GM23338 (cell line): ENCODE measurements at regions not wholly inside any gene's neighbourhood (a gene's known extent, or its start where the extent isn't known, plus 50 kb on each side); places are given as distances from the start of the nearest gene placed in this dataset.

Experiments used
- ATAC-seq: fragments of 200-7000 bp; cut with Tn5 transposase; 3 replicates; pipeline ENCODE4 v1.9.1; 2020
- DNase-seq: peaks from one replicate; pipeline ENCODE4 v3.0.0-alpha.2; 2015; ENCODE audit warnings: low spot score
- H2AFZ ChIP-seq: fragments of 200-600 bp; sonication (generic); 2 replicates; pipeline ENCODE4 v1.8.0; 2016; ENCODE audit warnings: antibody characterized with exemption, mild to moderate bottlenecking, moderate library complexity
- H3F3A ChIP-seq: fragments of 200-600 bp; sonication (generic); replicated peaks from 2 replicates; pipeline ENCODE4 v1.8.0; 2017; ENCODE audit warnings: antibody characterized with exemption, mixed run types, low read depth
- H3K27ac ChIP-seq: fragments of 200-600 bp; sonication (generic); 2 replicates; pipeline ENCODE4 v1.6.1; 2016; ENCODE audit warnings: low read depth
- H3K27me3 ChIP-seq: fragments of 200-600 bp; sonication (generic); 2 replicates; pipeline ENCODE4 v1.8.0; 2016; ENCODE audit warnings: mild to moderate bottlenecking, mixed run types, moderate library complexity; ENCODE audit not compliant: insufficient read depth
- H3K36me3 ChIP-seq: fragments of 200-600 bp; sonication (generic); 2 replicates; pipeline ENCODE4 v1.8.0; 2016; ENCODE audit warnings: mild to moderate bottlenecking; ENCODE audit not compliant: insufficient read depth
- H3K4me1 ChIP-seq: fragments of 200-600 bp; sonication (generic); 2 replicates; pipeline ENCODE4 v1.8.0; 2016; ENCODE audit warnings: mild to moderate bottlenecking, moderate library complexity; ENCODE audit not compliant: insufficient read depth
- H3K4me2 ChIP-seq: fragments of 200-600 bp; sonication (generic); 2 replicates; pipeline ENCODE4 v1.7.1; 2017; ENCODE audit warnings: mixed run types
- H3K4me3 ChIP-seq: fragments of 200-600 bp; sonication (generic); 2 replicates; pipeline ENCODE4 v1.6.1; 2016; ENCODE audit warnings: mixed run types
- H3K79me2 ChIP-seq: fragments of 200-600 bp; sonication (generic); replicated peaks from 2 replicates; pipeline ENCODE4 v1.8.0; 2017; ENCODE audit warnings: mild to moderate bottlenecking; ENCODE audit not compliant: insufficient read depth
- H3K9me2 ChIP-seq: fragments of 200-600 bp; sonication (generic); 2 replicates; pipeline ENCODE4 v1.8.0; 2017; ENCODE audit not compliant: insufficient read depth
- H4K20me1 ChIP-seq: fragments of 200-600 bp; sonication (generic); replicated peaks from 2 replicates; pipeline ENCODE4 v1.8.0; 2017; ENCODE audit warnings: mild to moderate bottlenecking; ENCODE audit not compliant: insufficient read depth
- H3K27ac Mint-ChIP-seq: 2 replicates; pipeline ENCODE4 v1.8.0; 2020; ENCODE audit warnings: inconsistent platforms, mild to moderate bottlenecking, moderate library complexity, mixed read lengths
- H3K27me3 Mint-ChIP-seq: 3 replicates; pipeline ENCODE4 v1.8.0; 2022; ENCODE audit warnings: low read depth, mild to moderate bottlenecking, moderate library complexity, mixed read lengths, inconsistent platforms; ENCODE audit not compliant: insufficient read depth, poor library complexity
- H3K36me3 Mint-ChIP-seq: 3 replicates; pipeline ENCODE4 v1.8.0; 2021; ENCODE audit warnings: low read depth, mild to moderate bottlenecking, inconsistent platforms, moderate library complexity, mixed read lengths
- H3K4me1 Mint-ChIP-seq: 3 replicates; pipeline ENCODE4 v1.8.0; 2020; ENCODE audit warnings: mild to moderate bottlenecking, inconsistent platforms, mixed read lengths
- H3K4me3 Mint-ChIP-seq: 3 replicates; pipeline ENCODE4 v1.8.0; 2021; ENCODE audit warnings: moderate library complexity, mild to moderate bottlenecking, inconsistent platforms, mixed read lengths
- H3K9me3 Mint-ChIP-seq: 3 replicates; pipeline ENCODE4 v1.8.0; 2020; ENCODE audit warnings: moderate library complexity, mild to moderate bottlenecking, inconsistent platforms, mixed read lengths
- EZH2 ChIP-seq: fragments of 200-600 bp; sonication (generic); IDR thresholded peaks from one replicate; pipeline ENCODE4 v1.8.0; 2017; ENCODE audit warnings: antibody characterized with exemption, mild to moderate bottlenecking, low read depth; ENCODE audit not compliant: unreplicated experiment
- POLR2AphosphoS5 ChIP-seq: IDR thresholded peaks from 2 replicates; pipeline ENCODE4 v1.6.1; 2016; ENCODE audit warnings: antibody characterized with exemption, low read depth
- REST ChIP-seq: IDR thresholded peaks from one replicate; pipeline ENCODE4 v1.6.1; 2018; ENCODE audit warnings: antibody characterized with exemption; ENCODE audit not compliant: unreplicated experiment
- ZNF114 ChIP-seq: fragments of 250-450 bp; sonication (Bioruptor Pico); IDR thresholded peaks from 2 replicates; pipeline ENCODE4 v1.5.0; 2020; ENCODE audit warnings: mild to moderate bottlenecking, moderate library complexity
- ZNF331 ChIP-seq: fragments of 250-450 bp; sonication (Bioruptor Pico); IDR thresholded peaks from 2 replicates; pipeline ENCODE4 v1.5.0; 2020; ENCODE audit warnings: low read depth, mild to moderate bottlenecking, moderate library complexity
- ZNF462 ChIP-seq: fragments of 250-450 bp; sonication (Bioruptor Pico); IDR thresholded peaks from 2 replicates; pipeline ENCODE4 v1.5.0; 2020; ENCODE audit warnings: mild to moderate bottlenecking, moderate library complexity
- TF ChIP-seq, protein P1 (sequence below): IDR thresholded peaks from 2 replicates; pipeline ENCODE4 v1.6.1; 2016; ENCODE audit warnings: antibody characterized with exemption
- TF ChIP-seq, protein P2 (sequence below), 2 experiments: fragments of 200-600 bp in 1 of 2; sonication (generic) in 1 of 2; conservative IDR thresholded peaks; 2 replicates each; pipeline versions ENCODE4 v1.5.1 to v1.6.1; 2016 to 2017; ENCODE audit warnings: antibody characterized with exemption in 2 of 2, low read depth in 2 of 2, mild to moderate bottlenecking in 2 of 2, moderate library complexity in 1 of 2

- Histone ChIP-seq H3K79me2 (no peaks in the 10 kb centered on the region), H3K36me3 (no peaks in the 10 kb centered on the region), H3F3A (no peaks in the 10 kb centered on the region), H3K4me2 (no peak overlapping the region), H3K9me2 (no peaks in the 10 kb centered on the region), H3K4me3 (no peak overlapping the region), H4K20me1 (no peaks in the 10 kb centered on the region), H2AFZ (no peak overlapping the region), H3K27me3 (no peaks in the 10 kb centered on the region), H3K4me1 (no peaks in the 10 kb centered on the region), H3K27ac (no peak overlapping the region)
- DNase-seq: no peak
- Mint-ChIP-seq H3K4me1 (no peaks in the 10 kb centered on the region), H3K36me3 (no peaks in the 10 kb centered on the region), H3K4me3 (no peak overlapping the region), H3K27me3 (no peaks in the 10 kb centered on the region), H3K9me3 (no peaks in the 10 kb centered on the region), H3K27ac (no peak overlapping the region)
- no peak for ATAC-seq
- TF ChIP-seq, protein P1, sequence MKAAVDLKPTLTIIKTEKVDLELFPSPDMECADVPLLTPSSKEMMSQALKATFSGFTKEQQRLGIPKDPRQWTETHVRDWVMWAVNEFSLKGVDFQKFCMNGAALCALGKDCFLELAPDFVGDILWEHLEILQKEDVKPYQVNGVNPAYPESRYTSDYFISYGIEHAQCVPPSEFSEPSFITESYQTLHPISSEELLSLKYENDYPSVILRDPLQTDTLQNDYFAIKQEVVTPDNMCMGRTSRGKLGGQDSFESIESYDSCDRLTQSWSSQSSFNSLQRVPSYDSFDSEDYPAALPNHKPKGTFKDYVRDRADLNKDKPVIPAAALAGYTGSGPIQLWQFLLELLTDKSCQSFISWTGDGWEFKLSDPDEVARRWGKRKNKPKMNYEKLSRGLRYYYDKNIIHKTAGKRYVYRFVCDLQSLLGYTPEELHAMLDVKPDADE: no peak
- no peak for TF ChIP-seq ZNF331 (CRISPR knock-in tag)
- TF ChIP-seq, protein P2, sequence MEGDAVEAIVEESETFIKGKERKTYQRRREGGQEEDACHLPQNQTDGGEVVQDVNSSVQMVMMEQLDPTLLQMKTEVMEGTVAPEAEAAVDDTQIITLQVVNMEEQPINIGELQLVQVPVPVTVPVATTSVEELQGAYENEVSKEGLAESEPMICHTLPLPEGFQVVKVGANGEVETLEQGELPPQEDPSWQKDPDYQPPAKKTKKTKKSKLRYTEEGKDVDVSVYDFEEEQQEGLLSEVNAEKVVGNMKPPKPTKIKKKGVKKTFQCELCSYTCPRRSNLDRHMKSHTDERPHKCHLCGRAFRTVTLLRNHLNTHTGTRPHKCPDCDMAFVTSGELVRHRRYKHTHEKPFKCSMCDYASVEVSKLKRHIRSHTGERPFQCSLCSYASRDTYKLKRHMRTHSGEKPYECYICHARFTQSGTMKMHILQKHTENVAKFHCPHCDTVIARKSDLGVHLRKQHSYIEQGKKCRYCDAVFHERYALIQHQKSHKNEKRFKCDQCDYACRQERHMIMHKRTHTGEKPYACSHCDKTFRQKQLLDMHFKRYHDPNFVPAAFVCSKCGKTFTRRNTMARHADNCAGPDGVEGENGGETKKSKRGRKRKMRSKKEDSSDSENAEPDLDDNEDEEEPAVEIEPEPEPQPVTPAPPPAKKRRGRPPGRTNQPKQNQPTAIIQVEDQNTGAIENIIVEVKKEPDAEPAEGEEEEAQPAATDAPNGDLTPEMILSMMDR (conservative IDR thresholded peaks at IDR 0.05; ENCODE audit: low read depth in 2 of 2): no peak
- no peak for TF ChIP-seq REST
- no peak for TF ChIP-seq ZNF114 (CRISPR knock-in tag)
- no peak for TF ChIP-seq EZH2
- no peak for TF ChIP-seq POLR2AphosphoS5
Observed at GRCh38 chrX:67922966-67923365, 379.1 kb downstream of the AR start.

- H3K36me3 Mint-ChIP-seq: no peaks in the 10 kb centered on the region
- no peaks in the 10 kb centered on the region; the same call in 2 of the 3 replicates for H3K4me1 Mint-ChIP-seq
- Histone ChIP-seq H3K27ac (no peak overlapping the region), H3K4me3 (no peak overlapping the region), H3K27me3 (no peaks in the 10 kb centered on the region), H3K36me3 (no peaks in the 10 kb centered on the region), H3K9me2 (no peaks in the 10 kb centered on the region), H3K4me1 (no peaks in the 10 kb centered on the region), H3K4me2 (no peak overlapping the region), H4K20me1 (no peaks in the 10 kb centered on the region), H2AFZ (no peak overlapping the region), H3F3A (no peaks in the 10 kb centered on the region), H3K79me2 (no peaks in the 10 kb centered on the region)
- H3K27me3 Mint-ChIP-seq: no peaks in the 10 kb centered on the region
- no peak for ATAC-seq
- no peak overlapping the region for H3K27ac Mint-ChIP-seq
- H3K9me3 Mint-ChIP-seq: no peaks in the 10 kb centered on the region; the same call in 1 of the 3 replicates
- DNase-seq: no peak
- no peak overlapping the region for H3K4me3 Mint-ChIP-seq
- TF ChIP-seq ZNF462 (CRISPR knock-in tag) (no peak), ZNF114 (CRISPR knock-in tag) (no peak), EZH2 (no peak), POLR2AphosphoS5 (no peak)
Observed at GRCh38 chrX:67939270-67939669, 395.4 kb downstream of the AR start.
